ENCODE measurements at regions not wholly inside any gene's neighbourhood (a gene's known extent, or its start where the extent isn't known, plus 50 kb on each side); places are given as distances from the start of the nearest gene placed in this dataset.

DNA sequence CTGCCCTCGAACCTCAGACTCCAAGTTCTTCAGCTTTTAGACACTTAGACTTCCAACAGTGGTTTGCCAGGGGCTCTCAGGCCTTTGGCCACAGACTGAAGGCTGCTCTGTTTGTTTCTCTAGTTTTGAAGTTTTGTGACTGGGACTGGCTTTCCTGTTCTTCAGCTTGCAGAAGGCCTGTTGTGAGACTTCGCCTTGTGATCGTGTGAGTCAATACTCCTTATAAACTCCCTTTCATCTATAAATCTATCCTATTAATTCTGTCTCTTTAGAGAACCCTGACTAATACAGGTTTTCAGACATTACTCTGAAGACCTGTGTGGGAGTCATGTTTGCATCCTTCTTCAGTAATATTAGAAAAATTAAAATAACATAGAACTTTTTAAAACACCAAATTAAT is 289.1 kb downstream of the RMST start:
- TF ChIP-seq ZNF274 (IDR thresholded peaks at IDR 0.05; ENCODE audit: low read depth, low read length) (no peak), YY1 (IDR thresholded peaks at IDR 0.05; ENCODE audit: insufficient read depth, insufficient read length) (no peak)

Measured in NT2/D1 (cell line).